ENCODE measurements at regions not wholly inside any gene's neighbourhood (a gene's known extent, or its start where the extent isn't known, plus 50 kb on each side); places are given as distances from the start of the nearest gene placed in this dataset.

DNA sequence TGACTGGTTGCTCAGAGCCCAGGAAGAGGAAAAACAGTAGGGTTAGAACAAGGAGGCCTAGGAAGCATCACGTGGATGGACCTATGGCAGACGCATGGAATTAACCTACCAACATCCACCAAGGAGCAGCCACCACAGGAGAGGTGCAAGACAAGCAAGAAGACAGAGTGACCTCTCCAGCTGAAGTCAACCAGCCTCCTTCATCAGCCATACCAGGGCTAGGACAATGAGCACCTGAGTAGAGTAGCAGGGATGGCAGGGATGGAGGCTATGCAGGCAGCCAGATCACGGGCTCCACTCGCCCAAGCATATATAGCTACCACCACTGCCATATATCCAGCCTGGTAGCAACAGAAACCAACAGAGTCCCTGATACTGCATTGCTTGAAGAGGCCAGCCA, 202.1 kb upstream of the B3GAT1 start (continued):
- TF ChIP-seq, protein P1, sequence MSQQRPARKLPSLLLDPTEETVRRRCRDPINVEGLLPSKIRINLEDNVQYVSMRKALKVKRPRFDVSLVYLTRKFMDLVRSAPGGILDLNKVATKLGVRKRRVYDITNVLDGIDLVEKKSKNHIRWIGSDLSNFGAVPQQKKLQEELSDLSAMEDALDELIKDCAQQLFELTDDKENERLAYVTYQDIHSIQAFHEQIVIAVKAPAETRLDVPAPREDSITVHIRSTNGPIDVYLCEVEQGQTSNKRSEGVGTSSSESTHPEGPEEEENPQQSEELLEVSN (IDR thresholded peaks at IDR 0.05): no peak
- TF ChIP-seq YY1 (IDR thresholded peaks at IDR 0.05; ENCODE audit: low read depth, low read length) (no peak), BRCA1 (IDR thresholded peaks at IDR 0.05; ENCODE audit: low read depth, low read length) (no peak), SP4 (IDR thresholded peaks at IDR 0.05; ENCODE audit: low read length) (no peak), KDM5A (IDR thresholded peaks at IDR 0.05; ENCODE audit: low read length) (no peak)
